Liver (tissue), 8 donors: ENCODE measurements at regions not wholly inside any gene's neighbourhood (a gene's known extent, or its start where the extent isn't known, plus 50 kb on each side); places are given as distances from the start of the nearest gene placed in this dataset.

Source experiments
- DNase-seq: peaks from one replicate; pipeline ENCODE4 v3.0.0-alpha.2; 2017; ENCODE audit warnings: low spot score
- H3K27ac ChIP-seq, 2 donors: one replicate each; pipeline ENCODE4 v1.7.0; 2013; ENCODE audit warnings: inconsistent platforms in 2 of 2, low read length in 2 of 2, control low read depth in 1 of 2, low read depth in 1 of 2, mild to moderate bottlenecking in 1 of 2
- H3K27me3 ChIP-seq, 4 donors: one replicate each; pipeline versions ENCODE4 v1.6.1 to v1.7.0; 2013; ENCODE audit warnings: low read length in 3 of 4, inconsistent platforms in 1 of 4, mild to moderate bottlenecking in 1 of 4, moderate library complexity in 1 of 4; ENCODE audit not compliant: control insufficient read depth in 4 of 4, insufficient read depth in 4 of 4
- H3K36me3 ChIP-seq, 4 donors: one replicate each; pipeline versions ENCODE4 v1.6.1 to v1.7.0; 2013; ENCODE audit warnings: low read length in 3 of 4, mild to moderate bottlenecking in 3 of 4, low read depth in 1 of 4, moderate library complexity in 1 of 4; ENCODE audit not compliant: control insufficient read depth in 4 of 4, insufficient read depth in 3 of 4
- H3K4me1 ChIP-seq, 4 donors: one replicate each; pipeline versions ENCODE4 v1.6.1 to v1.7.0; 2013; ENCODE audit warnings: low read length in 3 of 4, mild to moderate bottlenecking in 3 of 4, moderate library complexity in 1 of 4; ENCODE audit not compliant: control insufficient read depth in 4 of 4, insufficient read depth in 4 of 4
- H3K4me3 ChIP-seq, 3 donors: one replicate each; pipeline versions ENCODE4 v1.6.1 to v1.7.0; 2013; ENCODE audit warnings: low read length in 3 of 3, control low read depth in 1 of 3, low read depth in 1 of 3, mild to moderate bottlenecking in 1 of 3
- H3K9ac ChIP-seq, 2 donors: one replicate each; pipeline ENCODE4 v1.7.0; 2013; ENCODE audit warnings: low read length in 2 of 2, mild to moderate bottlenecking in 2 of 2, moderate library complexity in 2 of 2, control low read depth in 1 of 2, low read depth in 1 of 2
- H3K9me3 ChIP-seq, 4 donors: one replicate each; pipeline versions ENCODE4 v1.6.1 to v1.7.0; 2013; ENCODE audit warnings: low read length in 3 of 4; ENCODE audit not compliant: control insufficient read depth in 4 of 4
- EGR1 ChIP-seq, 2 donors: IDR thresholded peaks; 2 replicates each; pipeline ENCODE4 v1.6.1; 2016 to 2018; ENCODE audit warnings: antibody characterized with exemption in 2 of 2, low read depth in 2 of 2
- FOXA1 ChIP-seq: IDR thresholded peaks from 2 replicates; pipeline ENCODE4 v1.6.1; 2016; ENCODE audit warnings: antibody characterized with exemption
- FOXA2 ChIP-seq: IDR thresholded peaks from 2 replicates; pipeline ENCODE4 v1.6.1; 2016; ENCODE audit warnings: antibody characterized with exemption
- GABPA ChIP-seq, 2 donors: IDR thresholded peaks in 1 of 2; conservative IDR thresholded peaks in 1 of 2; 2 replicates each; pipeline ENCODE4 v1.6.1; 2016; ENCODE audit warnings: antibody characterized with exemption in 2 of 2, mild to moderate bottlenecking in 1 of 2, moderate library complexity in 1 of 2
- HNF4A ChIP-seq, 2 donors: conservative IDR thresholded peaks; 2 replicates each; pipeline ENCODE4 v1.6.1; 2016; ENCODE audit warnings: antibody characterized with exemption in 2 of 2, mild to moderate bottlenecking in 2 of 2
- HNF4G ChIP-seq: IDR thresholded peaks from 2 replicates; pipeline ENCODE4 v1.6.1; 2016; ENCODE audit warnings: antibody characterized with exemption
- JUND ChIP-seq, 2 donors: IDR thresholded peaks; 2 replicates each; pipeline ENCODE4 v1.6.1; 2016; ENCODE audit warnings: antibody characterized with exemption in 2 of 2
- NR2F2 ChIP-seq: IDR thresholded peaks from 2 replicates; pipeline ENCODE4 v1.6.1; 2016; ENCODE audit warnings: antibody characterized with exemption
- RAD21 ChIP-seq, 2 donors: IDR thresholded peaks; 2 replicates each; pipeline ENCODE4 v1.6.1; 2016; ENCODE audit warnings: antibody characterized with exemption in 2 of 2, mild to moderate bottlenecking in 2 of 2
- RXRA ChIP-seq, 2 donors: IDR thresholded peaks; 2 replicates each; pipeline ENCODE4 v1.6.1; 2017 to 2018; ENCODE audit warnings: antibody characterized with exemption in 2 of 2, mild to moderate bottlenecking in 1 of 2
- SP1 ChIP-seq: IDR thresholded peaks from 2 replicates; pipeline ENCODE4 v1.6.1; 2018; ENCODE audit warnings: antibody characterized with exemption, mild to moderate bottlenecking
- TAF1 ChIP-seq: conservative IDR thresholded peaks from 2 replicates; pipeline ENCODE4 v1.6.1; 2016; ENCODE audit warnings: antibody characterized with exemption, mild to moderate bottlenecking
- YY1 ChIP-seq: IDR thresholded peaks from 2 replicates; pipeline ENCODE4 v1.6.1; 2016; ENCODE audit warnings: antibody characterized with exemption, mild to moderate bottlenecking
- WGBS: extraction: QIAGEN DNeasy Blood & Tissue Kit; methylation state at CpG from one replicate; pipeline ENCODE4 v1.1.7; 2013; 5-methylcytosine and 5-hydroxymethylcytosine counted together
- TF ChIP-seq, protein P1 (sequence below): IDR thresholded peaks from 2 replicates; pipeline ENCODE4 v1.6.1; 2016; ENCODE audit warnings: antibody characterized with exemption
- TF ChIP-seq, protein P2 (sequence below): IDR thresholded peaks from 2 replicates; pipeline ENCODE4 v1.6.1; 2016; ENCODE audit warnings: antibody characterized with exemption, mild to moderate bottlenecking
- TF ChIP-seq, protein P3 (sequence below): fragments of 150-350 bp; IDR thresholded peaks from 2 replicates; pipeline ENCODE4 v1.5.1; 2017; ENCODE audit warnings: improper control_type of control experiment, low read depth, low read length; ENCODE audit not compliant: missing input control
- TF ChIP-seq, protein P4 (sequence below): IDR thresholded peaks from 2 replicates; pipeline ENCODE4 v1.6.1; 2016; ENCODE audit warnings: antibody characterized with exemption
- donor health status: healthy.
- donor health status: healthy.
- donor health status: healthy.
- donor health status: healthy.
- donor health status: healthy.

DNA sequence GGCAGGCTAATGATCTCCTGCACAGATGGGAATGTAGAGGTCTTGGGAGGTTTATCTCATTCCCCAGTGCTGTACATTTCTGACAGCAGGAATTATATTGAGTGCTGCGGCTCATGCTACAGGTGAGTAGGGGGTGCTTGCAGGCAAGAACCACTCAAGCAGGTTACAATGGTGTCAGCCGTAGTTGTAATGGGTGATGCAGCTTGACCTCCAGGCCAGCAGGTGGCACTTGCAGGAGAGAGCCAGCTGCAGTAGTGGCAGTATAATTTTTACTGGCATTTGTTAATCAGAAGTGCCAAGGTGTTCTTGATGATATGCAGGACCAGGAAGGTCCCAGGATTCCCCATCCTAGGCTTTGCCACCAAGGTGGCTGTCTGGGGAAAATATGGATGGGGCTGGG lies 759.6 kb upstream of the NDST4 start:
- Histone ChIP-seq H3K9ac (no peak overlapping the region), H3K36me3 (no peaks in the 10 kb centered on the region), H3K4me1 (no peaks in the 10 kb centered on the region), H3K9me3 (peaks cover 0 to 2% (median 0%) of the 10 kb centered on the region in 4 donors), H3K27ac (no peak overlapping the region), H3K4me3 (no peak overlapping the region), H3K27me3 (no peaks in the 10 kb centered on the region)
- TF ChIP-seq SP1 (no peak), YY1 (no peak), EGR1 (IDR thresholded peaks at IDR 0.05; ENCODE audit: low read depth in 2 of 2) (no peak), FOXA2 (no peak), FOXA1 (no peak), RXRA (IDR thresholded peaks at IDR 0.05) (no peak), GABPA (IDR thresholded peaks at IDR 0.05 in 1 of 2, conservative IDR thresholded peaks at IDR 0.05 in 1 of 2) (no peak), TAF1 (no peak), HNF4G (no peak)
- TF ChIP-seq, protein P1, sequence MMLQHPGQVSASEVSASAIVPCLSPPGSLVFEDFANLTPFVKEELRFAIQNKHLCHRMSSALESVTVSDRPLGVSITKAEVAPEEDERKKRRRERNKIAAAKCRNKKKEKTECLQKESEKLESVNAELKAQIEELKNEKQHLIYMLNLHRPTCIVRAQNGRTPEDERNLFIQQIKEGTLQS = no peak
- TF ChIP-seq, protein P2, sequence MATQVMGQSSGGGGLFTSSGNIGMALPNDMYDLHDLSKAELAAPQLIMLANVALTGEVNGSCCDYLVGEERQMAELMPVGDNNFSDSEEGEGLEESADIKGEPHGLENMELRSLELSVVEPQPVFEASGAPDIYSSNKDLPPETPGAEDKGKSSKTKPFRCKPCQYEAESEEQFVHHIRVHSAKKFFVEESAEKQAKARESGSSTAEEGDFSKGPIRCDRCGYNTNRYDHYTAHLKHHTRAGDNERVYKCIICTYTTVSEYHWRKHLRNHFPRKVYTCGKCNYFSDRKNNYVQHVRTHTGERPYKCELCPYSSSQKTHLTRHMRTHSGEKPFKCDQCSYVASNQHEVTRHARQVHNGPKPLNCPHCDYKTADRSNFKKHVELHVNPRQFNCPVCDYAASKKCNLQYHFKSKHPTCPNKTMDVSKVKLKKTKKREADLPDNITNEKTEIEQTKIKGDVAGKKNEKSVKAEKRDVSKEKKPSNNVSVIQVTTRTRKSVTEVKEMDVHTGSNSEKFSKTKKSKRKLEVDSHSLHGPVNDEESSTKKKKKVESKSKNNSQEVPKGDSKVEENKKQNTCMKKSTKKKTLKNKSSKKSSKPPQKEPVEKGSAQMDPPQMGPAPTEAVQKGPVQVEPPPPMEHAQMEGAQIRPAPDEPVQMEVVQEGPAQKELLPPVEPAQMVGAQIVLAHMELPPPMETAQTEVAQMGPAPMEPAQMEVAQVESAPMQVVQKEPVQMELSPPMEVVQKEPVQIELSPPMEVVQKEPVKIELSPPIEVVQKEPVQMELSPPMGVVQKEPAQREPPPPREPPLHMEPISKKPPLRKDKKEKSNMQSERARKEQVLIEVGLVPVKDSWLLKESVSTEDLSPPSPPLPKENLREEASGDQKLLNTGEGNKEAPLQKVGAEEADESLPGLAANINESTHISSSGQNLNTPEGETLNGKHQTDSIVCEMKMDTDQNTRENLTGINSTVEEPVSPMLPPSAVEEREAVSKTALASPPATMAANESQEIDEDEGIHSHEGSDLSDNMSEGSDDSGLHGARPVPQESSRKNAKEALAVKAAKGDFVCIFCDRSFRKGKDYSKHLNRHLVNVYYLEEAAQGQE = no peak
- TF ChIP-seq, protein P3, sequence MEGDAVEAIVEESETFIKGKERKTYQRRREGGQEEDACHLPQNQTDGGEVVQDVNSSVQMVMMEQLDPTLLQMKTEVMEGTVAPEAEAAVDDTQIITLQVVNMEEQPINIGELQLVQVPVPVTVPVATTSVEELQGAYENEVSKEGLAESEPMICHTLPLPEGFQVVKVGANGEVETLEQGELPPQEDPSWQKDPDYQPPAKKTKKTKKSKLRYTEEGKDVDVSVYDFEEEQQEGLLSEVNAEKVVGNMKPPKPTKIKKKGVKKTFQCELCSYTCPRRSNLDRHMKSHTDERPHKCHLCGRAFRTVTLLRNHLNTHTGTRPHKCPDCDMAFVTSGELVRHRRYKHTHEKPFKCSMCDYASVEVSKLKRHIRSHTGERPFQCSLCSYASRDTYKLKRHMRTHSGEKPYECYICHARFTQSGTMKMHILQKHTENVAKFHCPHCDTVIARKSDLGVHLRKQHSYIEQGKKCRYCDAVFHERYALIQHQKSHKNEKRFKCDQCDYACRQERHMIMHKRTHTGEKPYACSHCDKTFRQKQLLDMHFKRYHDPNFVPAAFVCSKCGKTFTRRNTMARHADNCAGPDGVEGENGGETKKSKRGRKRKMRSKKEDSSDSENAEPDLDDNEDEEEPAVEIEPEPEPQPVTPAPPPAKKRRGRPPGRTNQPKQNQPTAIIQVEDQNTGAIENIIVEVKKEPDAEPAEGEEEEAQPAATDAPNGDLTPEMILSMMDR = no peak
- no peak for DNase-seq
- WGBS = 89% methylated on average over 2 of the region's 2 CpGs

DNA sequence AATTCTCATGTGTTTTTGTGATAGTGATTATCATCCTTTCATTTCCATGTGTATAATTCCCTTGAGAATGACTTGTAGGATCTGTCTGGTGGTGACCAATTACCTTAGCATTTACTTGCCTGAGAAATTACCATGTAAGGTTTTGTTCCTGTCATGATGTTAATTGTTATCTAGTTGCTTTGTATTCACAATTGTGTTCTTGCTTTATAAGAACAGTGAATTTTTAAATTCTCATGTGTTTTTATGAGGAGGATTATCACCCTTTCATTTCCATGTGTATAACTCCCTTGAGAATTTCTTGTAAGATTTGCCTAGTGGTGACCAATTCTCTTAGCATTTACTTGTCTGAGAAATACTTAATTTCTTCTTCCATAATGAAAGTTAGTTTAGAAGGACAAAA lies 758.2 kb upstream of the NDST4 start:
- Histone ChIP-seq H3K27me3 (no peaks in the 10 kb centered on the region), H3K27ac (no peak overlapping the region), H3K9me3 (peaks cover 0 to 2% (median 0%) of the 10 kb centered on the region in 4 donors), H3K36me3 (no peaks in the 10 kb centered on the region), H3K4me1 (no peaks in the 10 kb centered on the region), H3K4me3 (no peak overlapping the region), H3K9ac (no peak overlapping the region)
- DNase-seq = no peak
- TF ChIP-seq, protein P4, sequence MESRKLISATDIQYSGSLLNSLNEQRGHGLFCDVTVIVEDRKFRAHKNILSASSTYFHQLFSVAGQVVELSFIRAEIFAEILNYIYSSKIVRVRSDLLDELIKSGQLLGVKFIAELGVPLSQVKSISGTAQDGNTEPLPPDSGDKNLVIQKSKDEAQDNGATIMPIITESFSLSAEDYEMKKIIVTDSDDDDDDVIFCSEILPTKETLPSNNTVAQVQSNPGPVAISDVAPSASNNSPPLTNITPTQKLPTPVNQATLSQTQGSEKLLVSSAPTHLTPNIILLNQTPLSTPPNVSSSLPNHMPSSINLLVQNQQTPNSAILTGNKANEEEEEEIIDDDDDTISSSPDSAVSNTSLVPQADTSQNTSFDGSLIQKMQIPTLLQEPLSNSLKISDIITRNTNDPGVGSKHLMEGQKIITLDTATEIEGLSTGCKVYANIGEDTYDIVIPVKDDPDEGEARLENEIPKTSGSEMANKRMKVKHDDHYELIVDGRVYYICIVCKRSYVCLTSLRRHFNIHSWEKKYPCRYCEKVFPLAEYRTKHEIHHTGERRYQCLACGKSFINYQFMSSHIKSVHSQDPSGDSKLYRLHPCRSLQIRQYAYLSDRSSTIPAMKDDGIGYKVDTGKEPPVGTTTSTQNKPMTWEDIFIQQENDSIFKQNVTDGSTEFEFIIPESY = no peak
- no peak for TF ChIP-seq SP1
- TF ChIP-seq TAF1 = no peak
- TF ChIP-seq RXRA (IDR thresholded peaks at IDR 0.05) = no peak
- no peak for TF ChIP-seq NR2F2
- TF ChIP-seq, protein P3 = no peak
- TF ChIP-seq RAD21 (IDR thresholded peaks at IDR 0.05) = no peak
- TF ChIP-seq HNF4A (conservative IDR thresholded peaks at IDR 0.05) = no peak
- TF ChIP-seq FOXA2 = no peak
- no peak for TF ChIP-seq EGR1 (IDR thresholded peaks at IDR 0.05; ENCODE audit: low read depth in 2 of 2)
- no peak for TF ChIP-seq GABPA (IDR thresholded peaks at IDR 0.05 in 1 of 2, conservative IDR thresholded peaks at IDR 0.05 in 1 of 2)
- TF ChIP-seq JUND (IDR thresholded peaks at IDR 0.05) = no peak
